ENCODE measurements at regions not wholly inside any gene's neighbourhood (a gene's known extent, or its start where the extent isn't known, plus 50 kb on each side); places are given as distances from the start of the nearest gene placed in this dataset.

DNA sequence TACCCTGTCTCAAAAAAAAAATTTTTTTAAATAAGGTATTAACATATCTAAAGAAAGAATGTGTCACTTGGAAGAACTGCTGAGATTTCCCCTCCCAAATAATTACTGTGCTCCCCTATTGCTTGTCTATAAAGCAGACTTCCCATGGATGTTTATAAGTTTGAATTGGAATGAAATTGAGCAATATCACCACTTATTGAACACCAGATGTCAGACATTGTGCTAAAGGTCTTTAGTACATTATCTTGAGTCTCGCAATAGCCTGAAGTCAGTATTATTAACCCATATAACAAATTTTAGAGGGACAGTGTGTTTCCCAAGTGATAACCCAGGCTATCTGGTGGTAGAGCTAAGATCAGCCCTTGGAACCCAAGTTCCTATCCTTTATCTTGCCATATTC, 69.0 kb upstream of the EPCAM start:
- Histone ChIP-seq H3K4me3 (ENCODE audit: low read length) (no peak overlapping the region), H3K27ac (ENCODE audit: low read depth, low read length) (no peak overlapping the region), H3K9me3 (ENCODE audit: low read length) (no peaks in the 10 kb centered on the region), H3K36me3 (ENCODE audit: insufficient read depth, low read length) (no peaks in the 10 kb centered on the region), H3K27me3 (ENCODE audit: insufficient read depth, low read length, poor library complexity, severe bottlenecking) (no peaks in the 10 kb centered on the region), H3K4me1 (ENCODE audit: insufficient read depth, low read length) (no peaks in the 10 kb centered on the region)
- H3K9me3 Mint-ChIP-seq: no peaks in the 10 kb centered on the region
- H3K36me3 Mint-ChIP-seq: no peaks in the 10 kb centered on the region
- H3K27me3 Mint-ChIP-seq: peaks cover 0 to 29% of the 10 kb centered on the region in 2 donors
- peaks cover 8 to 14% (median 13%) of the 10 kb centered on the region in 3 donors for H3K4me1 Mint-ChIP-seq
- no peak overlapping the region for H3K27ac Mint-ChIP-seq
- DNase-seq: no peak
- no peak overlapping the region for H3K4me3 Mint-ChIP-seq
- POLR2A ChIA-PET: interaction anchor here (0.8 kb wide), 1 partner anchor 1348 kb away, joined by 3 read pairs; no protein-coding TSS in a partner anchor
- CTCF ChIA-PET: no interaction called here

- Histone ChIP-seq H3K4me1 (ENCODE audit: insufficient read depth, low read length) (no peaks in the 10 kb centered on the region), H3K27me3 (ENCODE audit: insufficient read depth, low read length, poor library complexity, severe bottlenecking) (no peaks in the 10 kb centered on the region), H3K36me3 (ENCODE audit: insufficient read depth, low read length) (no peaks in the 10 kb centered on the region), H3K9me3 (ENCODE audit: low read length) (no peaks in the 10 kb centered on the region), H3K27ac (ENCODE audit: low read depth, low read length) (no peak overlapping the region), H3K4me3 (ENCODE audit: low read length) (no peak overlapping the region)
- no peak overlapping the region for H3K4me3 Mint-ChIP-seq
- no peaks in the 10 kb centered on the region for H3K9me3 Mint-ChIP-seq
- peaks cover 8 to 14% (median 13%) of the 10 kb centered on the region in 3 donors for H3K4me1 Mint-ChIP-seq
- no peaks in the 10 kb centered on the region for H3K36me3 Mint-ChIP-seq
- no peak for DNase-seq
- H3K27ac Mint-ChIP-seq: no peak overlapping the region
- CTCF ChIA-PET: no interaction called here
- POLR2A ChIA-PET: interaction anchor here (0.8 kb wide), 1 partner anchor 1348 kb away, joined by 3 read pairs; no protein-coding TSS in a partner anchor
- H3K27me3 Mint-ChIP-seq: peaks cover 0 to 27% of the 10 kb centered on the region in 2 donors
These were observed 69.6 kb upstream of the EPCAM start for GRCh38 chr2:47299555-47299954.

DNA sequence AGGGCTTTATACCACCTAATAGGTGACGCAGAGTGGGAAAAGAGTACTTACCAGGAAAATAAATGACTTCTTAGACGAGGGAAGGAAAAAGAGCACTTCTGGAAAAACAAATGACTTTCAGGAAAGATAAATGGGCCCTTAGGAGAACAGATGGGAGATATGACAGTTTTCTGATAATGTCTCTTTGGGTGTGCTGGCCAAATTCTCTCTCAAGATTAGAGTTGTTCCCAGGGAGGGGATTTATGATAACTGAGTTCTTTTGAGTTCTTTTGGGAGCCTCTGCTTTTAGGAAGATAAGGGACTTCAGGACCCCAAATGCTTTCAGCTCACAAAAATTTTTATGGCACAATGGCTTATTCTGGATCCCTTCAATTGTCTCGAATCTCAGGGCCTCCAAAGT, 70.3 kb upstream of the EPCAM start:
- H3K27me3 ChIP-seq (ENCODE audit: insufficient read depth, low read length, poor library complexity, severe bottlenecking): no peaks in the 10 kb centered on the region
- Mint-ChIP-seq H3K4me3 (no peak overlapping the region), H3K27ac (no peak overlapping the region), H3K9me3 (no peaks in the 10 kb centered on the region), H3K4me1 (peaks cover 8 to 14% (median 13%) of the 10 kb centered on the region in 3 donors), H3K36me3 (no peaks in the 10 kb centered on the region), H3K27me3 (peaks cover 0 to 30% of the 10 kb centered on the region in 2 donors)
- no peaks in the 10 kb centered on the region for H3K36me3 ChIP-seq (ENCODE audit: insufficient read depth, low read length)
- H3K4me3 ChIP-seq (ENCODE audit: low read length): no peak overlapping the region
- ChIA-PET CTCF (no interaction called here), POLR2A (no interaction called here)
- H3K4me1 ChIP-seq (ENCODE audit: insufficient read depth, low read length): no peaks in the 10 kb centered on the region
- H3K9me3 ChIP-seq (ENCODE audit: low read length): no peaks in the 10 kb centered on the region
- DNase-seq: no peak
- no peak overlapping the region for H3K27ac ChIP-seq (ENCODE audit: low read depth, low read length)

DNA sequence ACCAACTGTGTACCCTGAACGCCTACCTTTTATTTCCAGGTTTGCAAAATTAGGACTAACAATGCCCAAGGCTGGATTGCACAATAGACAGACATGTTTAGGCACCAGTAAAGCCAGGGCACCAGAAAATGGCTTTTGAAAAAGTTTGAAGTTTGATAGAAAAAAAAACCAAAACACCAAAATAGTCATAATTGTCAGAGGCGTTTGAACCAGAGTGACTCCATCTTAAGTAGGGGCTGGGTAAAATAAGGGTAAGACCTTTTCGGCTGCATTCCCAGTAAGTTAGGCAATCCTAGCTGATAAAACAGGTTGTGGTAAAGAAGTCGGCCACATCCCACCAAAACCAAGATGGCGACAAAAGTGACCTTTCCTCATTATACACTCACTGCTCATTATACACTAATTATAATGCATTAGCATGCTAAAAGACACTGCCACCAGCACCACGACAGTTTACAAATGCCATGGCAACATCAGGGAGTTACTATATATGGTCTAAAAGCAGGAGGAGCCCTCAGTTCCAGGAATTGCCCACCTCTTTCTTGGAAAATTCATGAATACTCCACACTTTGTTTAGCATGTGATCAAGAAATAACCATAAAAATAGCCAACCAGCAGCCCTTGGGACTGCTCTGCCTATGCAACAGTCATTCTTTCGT, 71.2 kb upstream of the EPCAM start:
- Histone ChIP-seq H3K27ac (ENCODE audit: low read depth, low read length) (no peak overlapping the region), H3K27me3 (ENCODE audit: insufficient read depth, low read length, poor library complexity, severe bottlenecking) (no peaks in the 10 kb centered on the region), H3K4me1 (ENCODE audit: insufficient read depth, low read length) (no peaks in the 10 kb centered on the region), H3K9me3 (ENCODE audit: low read length) (no peaks in the 10 kb centered on the region), H3K36me3 (ENCODE audit: insufficient read depth, low read length) (no peaks in the 10 kb centered on the region), H3K4me3 (ENCODE audit: low read length) (no peak overlapping the region)
- no peak for DNase-seq
- peaks cover 8 to 14% (median 13%) of the 10 kb centered on the region in 3 donors for H3K4me1 Mint-ChIP-seq
- H3K9me3 Mint-ChIP-seq: no peaks in the 10 kb centered on the region
- H3K27ac Mint-ChIP-seq: no peak overlapping the region
- CTCF ChIA-PET: no interaction called here
- peaks cover 3 to 29% of the 10 kb centered on the region in 2 donors for H3K27me3 Mint-ChIP-seq
- POLR2A ChIA-PET: no interaction called here
- H3K36me3 Mint-ChIP-seq: no peaks in the 10 kb centered on the region
- no peak overlapping the region for H3K4me3 Mint-ChIP-seq

DNA sequence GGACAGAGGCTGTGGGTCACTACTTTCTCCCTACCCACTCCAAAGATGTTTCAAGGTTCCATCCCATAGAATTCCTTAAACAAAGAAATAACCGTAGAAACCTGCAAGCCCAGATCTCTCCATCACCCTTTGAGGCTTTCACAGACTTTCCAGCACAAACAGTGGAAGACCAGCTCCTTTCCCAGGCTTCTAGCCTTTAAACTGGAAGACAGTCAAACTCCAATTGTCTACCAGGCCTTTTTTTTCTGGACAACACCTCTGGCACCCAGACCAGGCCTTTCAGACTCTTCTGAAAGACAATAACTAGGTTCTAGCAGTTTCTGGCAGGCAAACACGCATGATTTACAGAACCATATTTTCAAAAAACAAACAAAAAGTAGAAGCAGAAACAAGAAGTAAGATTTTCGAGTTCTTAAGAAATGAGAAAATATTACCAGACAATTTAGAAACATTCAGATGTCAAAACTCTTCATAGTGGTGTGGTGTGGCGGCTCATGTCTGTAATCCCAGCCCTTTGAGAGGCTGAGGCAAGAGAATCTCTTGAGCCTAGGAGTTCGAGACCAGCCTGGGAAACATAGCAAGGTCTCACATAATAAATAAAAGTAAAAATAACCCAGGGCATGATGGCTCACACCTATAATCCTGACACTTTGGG, 73.0 kb upstream of the EPCAM start:
- Mint-ChIP-seq H3K27ac (no peak overlapping the region), H3K9me3 (no peaks in the 10 kb centered on the region), H3K36me3 (no peaks in the 10 kb centered on the region), H3K27me3 (peaks cover 3 to 27% of the 10 kb centered on the region in 2 donors), H3K4me1 (peaks cover 8 to 12% (median 11%) of the 10 kb centered on the region in 3 donors), H3K4me3 (no peak overlapping the region)
- no peaks in the 10 kb centered on the region for H3K27me3 ChIP-seq (ENCODE audit: insufficient read depth, low read length, poor library complexity, severe bottlenecking)
- H3K36me3 ChIP-seq (ENCODE audit: insufficient read depth, low read length): no peaks in the 10 kb centered on the region
- no peak for DNase-seq
- H3K4me1 ChIP-seq (ENCODE audit: insufficient read depth, low read length): no peaks in the 10 kb centered on the region
- no peaks in the 10 kb centered on the region for H3K9me3 ChIP-seq (ENCODE audit: low read length)
- CTCF ChIA-PET: interaction anchor here (0.8 kb wide), 1 partner anchor 27 kb away, joined by 3 read pairs; no protein-coding TSS in a partner anchor
- H3K4me3 ChIP-seq (ENCODE audit: low read length): no peak overlapping the region
- POLR2A ChIA-PET: no interaction called here
- no peak overlapping the region for H3K27ac ChIP-seq (ENCODE audit: low read depth, low read length)

DNA sequence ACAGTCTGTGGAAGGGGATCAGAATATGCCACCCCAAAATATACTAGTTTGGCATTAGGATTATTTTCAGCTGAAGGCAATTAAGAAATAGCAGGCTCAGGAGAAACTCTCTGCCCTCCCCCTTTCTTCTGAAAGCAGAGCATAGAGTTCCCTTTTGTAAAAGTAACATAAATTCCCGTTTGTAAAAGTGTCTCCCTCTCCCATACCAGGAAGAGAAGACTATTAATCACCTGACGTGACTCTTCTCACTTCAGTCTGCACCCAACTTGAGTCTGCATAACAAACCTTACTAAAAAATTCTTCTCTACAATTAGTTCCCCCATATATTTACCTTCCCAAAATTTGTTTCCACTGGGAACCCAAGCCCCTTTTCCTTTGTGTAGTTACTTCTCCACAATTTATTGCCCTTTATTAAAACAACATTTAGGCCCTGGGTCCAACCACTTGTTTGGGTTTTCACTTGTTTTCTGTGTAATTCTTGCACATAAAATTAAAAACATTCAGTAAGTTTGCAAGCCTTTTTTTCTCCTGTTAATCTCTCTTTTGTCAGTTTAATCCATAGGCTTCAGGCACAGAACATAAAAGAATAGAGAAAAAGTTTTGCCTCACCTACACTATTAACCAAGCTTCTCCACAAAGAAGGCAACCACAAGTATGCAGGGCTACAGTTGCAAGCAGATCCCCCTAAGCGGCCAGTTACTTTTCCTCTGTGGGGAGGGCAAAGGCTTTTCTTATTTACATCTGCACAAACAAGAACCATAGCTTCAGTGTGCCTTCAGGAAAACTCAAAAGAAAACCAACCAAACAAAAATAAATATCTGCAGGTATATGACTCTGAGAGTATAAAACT, 73.8 kb upstream of the EPCAM start:
- CTCF ChIA-PET: no interaction called here
- H3K27ac Mint-ChIP-seq: no peak overlapping the region

GRCh38 chr2:47293976-47294375, 75.1 kb upstream of the EPCAM start:
- Histone ChIP-seq H3K27ac (ENCODE audit: low read depth, low read length) (no peak overlapping the region), H3K4me1 (ENCODE audit: insufficient read depth, low read length) (no peaks in the 10 kb centered on the region), H3K27me3 (ENCODE audit: insufficient read depth, low read length, poor library complexity, severe bottlenecking) (no peaks in the 10 kb centered on the region), H3K9me3 (ENCODE audit: low read length) (no peaks in the 10 kb centered on the region), H3K4me3 (ENCODE audit: low read length) (no peak overlapping the region), H3K36me3 (ENCODE audit: insufficient read depth, low read length) (no peaks in the 10 kb centered on the region)
- POLR2A ChIA-PET: no interaction called here
- no peak for DNase-seq
- CTCF ChIA-PET: interaction anchor here (0.7 kb wide), 1 partner anchor 14 kb away, joined by 3 read pairs; no protein-coding TSS in a partner anchor
- no peaks in the 10 kb centered on the region for H3K4me1 Mint-ChIP-seq
- H3K4me3 Mint-ChIP-seq: no peak overlapping the region
- H3K27ac Mint-ChIP-seq: peak overlapping the region in 1 of 8 donors; percentile 48
- H3K9me3 Mint-ChIP-seq: no peaks in the 10 kb centered on the region
- no peaks in the 10 kb centered on the region for H3K36me3 Mint-ChIP-seq
- H3K27me3 Mint-ChIP-seq: peaks cover 3 to 23% of the 10 kb centered on the region in 2 donors

More for the DNA sequence above, 73.8 kb upstream of the EPCAM start:
- H3K4me1 Mint-ChIP-seq: peaks cover under 1 to 4% (median 3%) of the 10 kb centered on the region in 3 donors
- Histone ChIP-seq H3K4me1 (ENCODE audit: insufficient read depth, low read length) (no peaks in the 10 kb centered on the region), H3K36me3 (ENCODE audit: insufficient read depth, low read length) (no peaks in the 10 kb centered on the region), H3K4me3 (ENCODE audit: low read length) (no peak overlapping the region), H3K27ac (ENCODE audit: low read depth, low read length) (no peak overlapping the region), H3K9me3 (ENCODE audit: low read length) (no peaks in the 10 kb centered on the region), H3K27me3 (ENCODE audit: insufficient read depth, low read length, poor library complexity, severe bottlenecking) (no peaks in the 10 kb centered on the region)
- no peak for DNase-seq
- peaks cover 3 to 23% of the 10 kb centered on the region in 2 donors for H3K27me3 Mint-ChIP-seq
- H3K36me3 Mint-ChIP-seq: no peaks in the 10 kb centered on the region
- no peaks in the 10 kb centered on the region for H3K9me3 Mint-ChIP-seq
- H3K4me3 Mint-ChIP-seq: no peak overlapping the region
- POLR2A ChIA-PET: no interaction called here

DNA sequence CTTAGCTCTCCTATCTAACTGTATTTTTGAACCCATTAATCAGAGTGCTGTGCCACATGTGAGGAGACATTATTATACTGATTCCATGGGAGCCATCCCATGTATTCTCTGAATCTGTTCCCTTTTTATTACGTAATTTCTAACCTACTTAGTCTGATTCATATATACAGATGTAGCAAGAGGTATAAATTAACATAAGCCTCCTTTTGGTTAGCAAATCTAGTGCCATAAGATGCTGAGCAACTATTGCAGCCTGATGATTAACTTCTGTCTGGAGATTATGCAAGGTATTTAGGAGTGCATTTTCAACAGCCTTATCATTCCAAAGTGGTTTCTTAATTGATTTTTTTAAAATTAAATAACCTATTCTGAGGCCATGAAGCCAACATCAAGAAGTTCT, 80.2 kb upstream of the EPCAM start:
- no peak overlapping the region for H3K4me3 Mint-ChIP-seq
- no peak overlapping the region for H3K4me3 ChIP-seq (ENCODE audit: low read length)
- H3K27ac ChIP-seq (ENCODE audit: low read depth, low read length): no peak overlapping the region
- DNase-seq: no peak
- H3K9me3 Mint-ChIP-seq: no peaks in the 10 kb centered on the region
- peaks cover 9 to 24% of the 10 kb centered on the region in 2 donors for H3K27me3 Mint-ChIP-seq
- H3K36me3 ChIP-seq (ENCODE audit: insufficient read depth, low read length): no peaks in the 10 kb centered on the region
- no peak overlapping the region for H3K27ac Mint-ChIP-seq
- no peaks in the 10 kb centered on the region for H3K4me1 ChIP-seq (ENCODE audit: insufficient read depth, low read length)
- POLR2A ChIA-PET: interaction anchor here (0.6 kb wide), 1 partner anchor 20 kb away, joined by 7 read pairs; no protein-coding TSS in a partner anchor
- no peaks in the 10 kb centered on the region for H3K36me3 Mint-ChIP-seq
- H3K4me1 Mint-ChIP-seq: no peaks in the 10 kb centered on the region
- H3K27me3 ChIP-seq (ENCODE audit: insufficient read depth, low read length, poor library complexity, severe bottlenecking): no peaks in the 10 kb centered on the region
- H3K9me3 ChIP-seq (ENCODE audit: low read length): no peaks in the 10 kb centered on the region
- CTCF ChIA-PET: no interaction called here

Data from CD8-positive, alpha-beta memory T cell (primary cell).